Pancreas (tissue), 10 donors: ENCODE measurements at regions not wholly inside any gene's neighbourhood (a gene's known extent, or its start where the extent isn't known, plus 50 kb on each side); places are given as distances from the start of the nearest gene placed in this dataset.

ENCODE experiments used
- ATAC-seq, 4 donors: fragments of 200-7000 bp; cut with Tn5 transposase; one replicate each; pipeline versions ENCODE4 v1.8.0 to v1.9.1; 2020; ENCODE audit warnings: mild to moderate bottlenecking in 4 of 4, moderate library complexity in 4 of 4
- DNase-seq, 6 donors: peaks; one replicate each; pipeline ENCODE4 v3.0.0-alpha.2; 2020
- FAIRE-seq: peaks from 2 replicates; lab custom pipeline; 2012; peaks lifted over from hg19 to GRCh38; lab: Jason Lieb, UNC
- H3K27ac ChIP-seq, 4 donors: fragments of 200-600 bp; sonication (generic); 1 replicate in 3 of 4; 2 replicates in 1 of 4; pipeline versions ENCODE4 v1.5.0 to v1.8.0; 2020
- H3K27me3 ChIP-seq, 4 donors: fragments of 200-600 bp; one replicate each; pipeline ENCODE4 v1.8.0; 2021
- H3K36me3 ChIP-seq, 3 donors: fragments of 200-600 bp; sonication (generic) in 1 of 3; one replicate each; pipeline versions ENCODE4 v1.5.0 to v1.8.0; 2020 to 2021
- H3K4me1 ChIP-seq, 3 donors: fragments of 200-600 bp; one replicate each; pipeline ENCODE4 v1.8.0; 2021
- H3K4me3 ChIP-seq, 4 donors: fragments of 200-600 bp; sonication (generic) in 2 of 4; one replicate each; pipeline versions ENCODE4 v1.5.0 to v1.8.0; 2020 to 2021
- H3K9me3 ChIP-seq, 4 donors: fragments of 200-600 bp; one replicate each; pipeline ENCODE4 v1.8.0; 2021
- CTCF ChIP-seq, 4 donors: fragments of 200-600 bp; sonication (generic) in 3 of 4; IDR thresholded peaks; one replicate each; pipeline versions ENCODE4 v1.5.0 to v1.8.0; 2021; ENCODE audit warnings: antibody characterized with exemption in 4 of 4
- WGBS, 2 donors: extraction: QIAGEN DNeasy Blood & Tissue Kit; methylation state at CpG; one replicate each; pipeline ENCODE4 v1.1.7; 2013; 5-methylcytosine and 5-hydroxymethylcytosine counted together
- intact Hi-C, 3 donors: fragments of 100-400 bp; cut with DNase I; formaldehyde crosslinking; loops; one replicate each; pipeline versions ENCODE4 v1.11.1 to v1.14.2; 2022
- donor health status: healthy with polysubstance abuse.
- donor health status: DM: no; HTN: no; CAD: no; lungs with moderate emphysema.
- donor health status: DM: no; HTN: no; CAD: no.
- donor health status: control.
- donor health status: control.
- donor health status: Bipolar disorder and iron deficiency.
- donor health status: DM: yes; HTN: yes; CAD: no.
- donor health status: DM: no; HTN: no; CAD: no.
- donor health status: DM: no; HTN: no; CAD: no.
- donor health status: DM: yes; HTN: yes; CAD: no.

GRCh38 chr22:27397036-27397953 is 404.3 kb downstream of the MN1 start:
- no peak for TF ChIP-seq CTCF (IDR thresholded peaks at IDR 0.05)
- DNase-seq (no peak), FAIRE-seq (no peak), ATAC-seq (peak in 1 of 4 donors; percentile 16)
- no peaks in the 10 kb centered on the region for H3K9me3 ChIP-seq
- WGBS, 2 donors: 86 to 89% methylated on average over 6 of the region's 6 CpGs
- H3K4me3 ChIP-seq: no peak overlapping the region
- intact Hi-C loops: no loop called here
- no peak overlapping the region for H3K27ac ChIP-seq
- no peaks in the 10 kb centered on the region for H3K27me3 ChIP-seq
- H3K36me3 ChIP-seq: no peaks in the 10 kb centered on the region
- no peaks in the 10 kb centered on the region for H3K4me1 ChIP-seq

GRCh38 chr22:27397954-27398342 is 403.6 kb downstream of the MN1 start:
- no peak overlapping the region for H3K27ac ChIP-seq
- H3K36me3 ChIP-seq: no peaks in the 10 kb centered on the region
- TF ChIP-seq CTCF (IDR thresholded peaks at IDR 0.05): no peak
- no peak for FAIRE-seq
- no peak overlapping the region for H3K4me3 ChIP-seq
- intact Hi-C loops: no loop called here
- no peaks in the 10 kb centered on the region for H3K27me3 ChIP-seq
- WGBS, 2 donors: 68 to 69% methylated on average over 13 of the region's 13 CpGs
- H3K9me3 ChIP-seq: no peaks in the 10 kb centered on the region
- peak in 1 of 4 donors; percentile 60 for ATAC-seq
- no peak for DNase-seq
- no peaks in the 10 kb centered on the region for H3K4me1 ChIP-seq

GRCh38 chr22:27399161-27399560 is 402.4 kb downstream of the MN1 start:
- no peak for TF ChIP-seq CTCF (IDR thresholded peaks at IDR 0.05)
- H3K4me3 ChIP-seq: no peak overlapping the region
- intact Hi-C loops: no loop called here
- ATAC-seq: no peak
- DNase-seq: no peak
- no peaks in the 10 kb centered on the region for H3K9me3 ChIP-seq
- H3K27me3 ChIP-seq: no peaks in the 10 kb centered on the region
- FAIRE-seq: no peak
- H3K27ac ChIP-seq: no peak overlapping the region
- 36 to 41% methylated on average over 19 of the region's 19 CpGs for WGBS, 2 donors
- no peaks in the 10 kb centered on the region for H3K36me3 ChIP-seq
- no peaks in the 10 kb centered on the region for H3K4me1 ChIP-seq

GRCh38 chr22:27400811-27401210 is 400.7 kb downstream of the MN1 start:
- DNase-seq (no peak), ATAC-seq (no peak), FAIRE-seq (no peak)
- H3K9me3 ChIP-seq: no peaks in the 10 kb centered on the region
- no peak for TF ChIP-seq CTCF (IDR thresholded peaks at IDR 0.05)
- no peak overlapping the region for H3K27ac ChIP-seq
- no peaks in the 10 kb centered on the region for H3K4me1 ChIP-seq
- 0% methylated on average over 1 of the region's 1 CpG for WGBS, 2 donors
- no peaks in the 10 kb centered on the region for H3K27me3 ChIP-seq
- H3K4me3 ChIP-seq: no peak overlapping the region
- no peaks in the 10 kb centered on the region for H3K36me3 ChIP-seq
- intact Hi-C loops: loop anchor here in 2 of 3 donors (10.0 kb wide), 1 partner anchor 394 kb away; no protein-coding TSS in a partner anchor

- no peak for TF ChIP-seq CTCF (IDR thresholded peaks at IDR 0.05)
- intact Hi-C loops: loop anchor here in 2 of 3 donors (10.0 kb wide), 1 partner anchor 393 kb away; no protein-coding TSS in a partner anchor
- H3K9me3 ChIP-seq: no peaks in the 10 kb centered on the region
- no peaks in the 10 kb centered on the region for H3K4me1 ChIP-seq
- no peak for ATAC-seq
- no peak overlapping the region for H3K27ac ChIP-seq
- DNase-seq: no peak
- FAIRE-seq: no peak
- no peaks in the 10 kb centered on the region for H3K36me3 ChIP-seq
- WGBS, 2 donors: 70 to 72% methylated on average over 3 of the region's 3 CpGs
- H3K4me3 ChIP-seq: no peak overlapping the region
- no peaks in the 10 kb centered on the region for H3K27me3 ChIP-seq
Observed at GRCh38 chr22:27401321-27401720, 400.2 kb downstream of the MN1 start.
